ENCODE measurements at regions not wholly inside any gene's neighbourhood (a gene's known extent, or its start where the extent isn't known, plus 50 kb on each side); places are given as distances from the start of the nearest gene placed in this dataset.

GRCh38 chr13:74205313-74205690 lies 71.1 kb upstream of the KLF12 start:
- no peaks in the 10 kb centered on the region for H3K4me1 ChIP-seq (ENCODE audit: insufficient read depth, low read length)
- H3K4me2 ChIP-seq (ENCODE audit: low read depth, low read length), result no peak overlapping the region
- ChIA-PET CTCF (ENCODE audit: low intra/inter-chr PET ratio, low total read pairs) (no interaction called here), POLR2A (no interaction called here)
- BruUV-seq (replicated peaks), result no TSS peak
- H3K9ac ChIP-seq (ENCODE audit: insufficient read depth, low read depth, low read length), result no peak overlapping the region
- 50% methylated on average over 2 of the region's 2 CpGs for WGBS (ENCODE audit: low lambda C conversion rate)
- H3K27me3 ChIP-seq (ENCODE audit: control insufficient read depth in 1 of 2, insufficient read depth in 2 of 2, low read length in 2 of 2), result no peaks in the 10 kb centered on the region
- DNase-seq (ENCODE audit: low spot score), result no peak
- H3K4me3 ChIP-seq (replicated peaks in 1 of 3; ENCODE audit: insufficient read depth in 1 of 3, low read depth in 2 of 3, low read length in 3 of 3), result no peak overlapping the region
- H3K36me3 ChIP-seq (replicated peaks in 1 of 2; ENCODE audit: control insufficient read depth in 1 of 2, insufficient read depth in 2 of 2, low read length in 2 of 2), result no peaks in the 10 kb centered on the region
- no peaks in the 10 kb centered on the region for H3K79me2 ChIP-seq (ENCODE audit: insufficient read depth, low read length)
- H2AFZ ChIP-seq (ENCODE audit: low read length), result no peak overlapping the region
- no peak for ATAC-seq
- H3K9me3 ChIP-seq (ENCODE audit: low read length), result no peaks in the 10 kb centered on the region
- H4K20me1 ChIP-seq (ENCODE audit: insufficient read depth, low read length), result no peaks in the 10 kb centered on the region
- in situ Hi-C loops (cut with HindIII; ENCODE audit: extremely low pct_ligation_motif_present, low pct_unique_long_range_greater_than_20kb), result no loop called here
- intact Hi-C loops (cut with micrococcal nuclease; ENCODE audit: unreplicated experiment), result no loop called here
- no peak for FAIRE-seq
- H3K27ac ChIP-seq (ENCODE audit: extremely low read length, insufficient read depth, low read length), result no peak overlapping the region
- TF ChIP-seq ZNF33A (CRISPR knock-in tag; IDR thresholded peaks at IDR 0.05; ENCODE audit: borderline replicate concordance), result no peak
- TF ChIP-seq MLXIP (CRISPR knock-in tag; IDR thresholded peaks at IDR 0.05; ENCODE audit: borderline replicate concordance), result no peak
- no peak for TF ChIP-seq HMG20A (CRISPR knock-in tag; IDR thresholded peaks at IDR 0.05; ENCODE audit: borderline replicate concordance)
- TF ChIP-seq ZHX2 (IDR thresholded peaks at IDR 0.05; ENCODE audit: low read depth), result no peak
- TF ChIP-seq ZHX2 (CRISPR knock-in tag; IDR thresholded peaks at IDR 0.05; ENCODE audit: borderline replicate concordance), result no peak
- TF ChIP-seq, protein P1, sequence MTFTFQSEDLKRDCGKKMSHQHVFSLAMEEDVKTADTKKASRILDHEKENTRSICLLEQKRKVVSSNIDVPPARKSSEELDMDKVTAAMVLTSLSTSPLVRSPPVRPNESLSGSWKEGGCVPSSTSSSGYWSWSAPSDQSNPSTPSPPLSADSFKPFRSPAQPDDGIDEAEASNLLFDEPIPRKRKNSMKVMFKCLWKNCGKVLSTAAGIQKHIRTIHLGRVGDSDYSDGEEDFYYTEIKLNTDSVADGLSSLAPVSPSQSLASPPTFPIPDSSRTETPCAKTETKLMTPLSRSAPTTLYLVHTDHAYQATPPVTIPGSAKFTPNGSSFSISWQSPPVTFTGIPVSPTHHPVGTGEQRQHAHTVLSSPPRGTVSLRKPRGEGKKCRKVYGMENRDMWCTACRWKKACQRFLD (CRISPR knock-in tag; IDR thresholded peaks at IDR 0.05; ENCODE audit: borderline replicate concordance), result no peak
- no peak for TF ChIP-seq MEF2D (CRISPR knock-in tag; IDR thresholded peaks at IDR 0.05)
- TF ChIP-seq ZSCAN20 (CRISPR knock-in tag; IDR thresholded peaks at IDR 0.05; ENCODE audit: borderline replicate concordance), result no peak
- TF ChIP-seq ZNF501 (CRISPR knock-in tag; IDR thresholded peaks at IDR 0.05), result no peak
- no peak for TF ChIP-seq ZNF580 (CRISPR knock-in tag; IDR thresholded peaks at IDR 0.05; ENCODE audit: borderline replicate concordance, low read depth)
- TF ChIP-seq STAT5B (CRISPR knock-in tag; IDR thresholded peaks at IDR 0.05), result no peak
- TF ChIP-seq ZNF564 (CRISPR knock-in tag; IDR thresholded peaks at IDR 0.05), result no peak
- no peak for TF ChIP-seq ZNF263 (CRISPR knock-in tag; IDR thresholded peaks at IDR 0.05)
- TF ChIP-seq FOXA3 (CRISPR knock-in tag; IDR thresholded peaks at IDR 0.05), result no peak
